ENCODE measurements at regions not wholly inside any gene's neighbourhood (a gene's known extent, or its start where the extent isn't known, plus 50 kb on each side); places are given as distances from the start of the nearest gene placed in this dataset.

- DNase-seq (ENCODE audit: low spot score), result no peak
Observed at GRCh38 chr2:65686928-65687521, 254.6 kb upstream of the SPRED2 start.

DNA sequence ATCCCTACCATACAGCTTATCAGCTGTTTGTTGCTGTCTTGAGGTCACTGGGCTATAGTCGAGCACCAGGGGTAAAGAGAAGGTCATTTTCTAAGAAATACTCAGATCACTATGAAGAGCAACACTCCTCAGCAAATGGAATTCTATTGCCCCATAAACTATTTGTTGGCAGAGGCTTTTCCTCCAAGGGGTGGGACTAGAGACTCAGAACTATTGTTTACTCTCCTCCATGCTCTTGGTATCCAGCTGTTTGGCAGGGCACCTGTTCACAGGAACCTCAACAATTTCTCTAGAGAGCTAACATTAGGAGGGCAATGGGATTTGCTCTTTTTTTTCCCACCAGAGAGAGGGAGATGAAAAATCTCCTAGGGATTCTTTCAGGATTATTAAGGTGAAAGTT lies 249.1 kb upstream of the SPRED2 start:
- DNase-seq (ENCODE audit: low spot score), result no peak

GRCh38 chr2:65678779-65679391 lies 246.5 kb upstream of the SPRED2 start:
- no peak for DNase-seq (ENCODE audit: low spot score)

- no peak for DNase-seq (ENCODE audit: low spot score)
Observed at GRCh38 chr2:65675350-65675749, 243.0 kb upstream of the SPRED2 start.

DNA sequence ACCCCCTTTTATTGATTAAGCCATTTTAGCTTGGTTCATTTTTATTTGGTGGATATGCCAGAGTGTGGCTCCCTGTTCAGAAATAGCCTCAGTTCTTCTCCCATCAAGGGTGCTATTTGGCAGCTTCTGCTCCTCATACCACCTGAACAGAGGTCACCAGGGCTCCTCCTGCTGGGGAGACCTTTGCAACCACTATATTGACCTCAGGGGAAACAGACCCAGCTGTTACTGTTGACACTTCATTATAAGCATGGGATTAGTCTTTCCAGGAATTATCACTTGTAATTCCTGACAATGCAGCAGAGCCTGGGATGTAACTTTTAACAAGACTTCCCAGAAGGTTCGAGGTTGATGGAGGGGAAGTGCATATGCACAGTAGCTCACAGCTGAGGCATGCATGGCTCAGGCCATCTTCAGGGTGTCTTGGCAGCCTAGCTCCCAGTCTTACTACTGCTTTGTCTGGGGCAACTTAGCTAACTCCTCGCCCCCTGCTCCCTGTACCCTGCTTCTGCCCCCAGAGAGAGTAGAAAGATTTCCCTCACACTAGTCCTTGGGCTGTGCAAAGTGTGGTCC lies 239.4 kb upstream of the SPRED2 start:
- DNase-seq (ENCODE audit: low spot score), result no peak

DNA sequence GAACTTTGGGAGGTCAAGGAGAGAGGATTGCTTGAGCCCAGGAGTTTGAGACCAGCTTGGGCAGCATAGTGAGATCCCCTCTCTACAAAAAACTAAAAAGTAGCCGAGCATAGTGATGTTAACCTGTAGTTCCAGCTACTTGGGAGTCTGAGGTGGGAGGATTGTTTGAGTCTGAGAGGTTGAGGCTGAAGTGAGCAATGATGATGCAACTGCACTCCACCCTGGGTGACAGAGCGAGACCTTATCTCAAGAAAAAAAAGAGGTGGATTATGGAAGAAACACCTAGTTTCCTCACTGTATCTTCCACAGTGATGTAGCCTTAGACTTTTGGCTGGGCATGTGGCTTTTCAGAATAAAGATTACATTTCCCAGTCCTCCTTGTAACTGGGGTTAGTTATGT lies 237.2 kb upstream of the SPRED2 start:
- DNase-seq (ENCODE audit: low spot score), result no peak

- DNase-seq (ENCODE audit: low spot score), result no peak
Observed at GRCh38 chr2:65668744-65669143, 236.3 kb upstream of the SPRED2 start.

DNA sequence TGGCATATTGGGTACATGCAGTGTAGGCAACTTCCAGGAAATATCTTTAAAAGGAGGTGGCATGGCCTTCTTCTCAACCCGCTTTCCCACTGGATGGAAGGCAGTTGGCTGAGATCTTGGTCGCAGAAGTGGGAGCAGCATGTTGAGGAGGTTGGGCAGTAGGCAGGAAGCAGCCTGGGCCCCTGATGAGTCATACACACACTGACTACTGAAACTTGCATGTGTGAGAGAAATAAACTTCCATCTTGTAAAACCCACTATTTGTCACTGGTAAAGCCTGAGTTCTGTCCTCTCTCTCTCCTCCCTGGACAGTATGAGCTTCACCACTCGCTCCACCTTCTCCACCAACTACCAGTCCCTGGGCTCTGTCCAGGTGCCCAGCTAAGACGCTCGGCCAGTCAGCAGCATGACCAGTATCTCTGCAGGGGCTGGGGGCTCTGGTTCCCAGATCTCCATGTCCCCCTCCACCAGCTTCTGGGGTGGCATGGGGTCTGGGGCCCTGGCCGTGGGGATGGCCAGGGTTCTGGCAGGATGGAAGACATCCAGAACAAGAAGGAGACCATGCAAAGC lies 233.8 kb upstream of the SPRED2 start:
- DNase-seq (ENCODE audit: low spot score), result no peak

GRCh38 chr2:65664931-65665330 lies 232.5 kb upstream of the SPRED2 start:
- no peak for DNase-seq (ENCODE audit: low spot score)

DNA sequence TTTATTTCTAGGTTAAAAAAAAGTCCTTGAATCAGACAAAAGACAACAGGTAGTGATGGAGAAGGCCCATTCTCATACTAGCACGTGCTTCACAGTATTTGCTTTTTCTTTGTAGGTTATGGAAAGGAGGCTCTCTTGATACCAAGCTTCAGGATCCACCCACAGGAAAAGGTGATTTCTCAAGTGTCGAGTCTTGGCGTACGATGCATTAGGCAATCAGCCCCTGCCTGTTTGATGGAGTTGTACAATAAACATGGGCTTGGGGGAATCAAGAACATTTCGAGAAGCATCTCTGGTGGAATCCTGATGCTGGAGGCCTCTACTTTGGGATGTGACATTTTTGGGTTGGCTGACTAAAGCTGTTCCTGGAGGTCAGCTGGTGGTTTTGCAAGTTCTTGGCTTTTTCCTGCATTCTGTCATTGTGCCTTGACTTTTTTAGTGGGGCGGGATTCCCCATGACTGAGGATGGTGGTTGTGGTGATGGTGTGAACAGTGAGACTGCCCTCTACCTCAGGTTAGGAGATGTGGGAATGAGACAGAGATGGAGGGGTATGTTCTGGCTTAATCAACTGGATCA lies 231.5 kb upstream of the SPRED2 start:
- no peak for DNase-seq (ENCODE audit: low spot score)

DNA sequence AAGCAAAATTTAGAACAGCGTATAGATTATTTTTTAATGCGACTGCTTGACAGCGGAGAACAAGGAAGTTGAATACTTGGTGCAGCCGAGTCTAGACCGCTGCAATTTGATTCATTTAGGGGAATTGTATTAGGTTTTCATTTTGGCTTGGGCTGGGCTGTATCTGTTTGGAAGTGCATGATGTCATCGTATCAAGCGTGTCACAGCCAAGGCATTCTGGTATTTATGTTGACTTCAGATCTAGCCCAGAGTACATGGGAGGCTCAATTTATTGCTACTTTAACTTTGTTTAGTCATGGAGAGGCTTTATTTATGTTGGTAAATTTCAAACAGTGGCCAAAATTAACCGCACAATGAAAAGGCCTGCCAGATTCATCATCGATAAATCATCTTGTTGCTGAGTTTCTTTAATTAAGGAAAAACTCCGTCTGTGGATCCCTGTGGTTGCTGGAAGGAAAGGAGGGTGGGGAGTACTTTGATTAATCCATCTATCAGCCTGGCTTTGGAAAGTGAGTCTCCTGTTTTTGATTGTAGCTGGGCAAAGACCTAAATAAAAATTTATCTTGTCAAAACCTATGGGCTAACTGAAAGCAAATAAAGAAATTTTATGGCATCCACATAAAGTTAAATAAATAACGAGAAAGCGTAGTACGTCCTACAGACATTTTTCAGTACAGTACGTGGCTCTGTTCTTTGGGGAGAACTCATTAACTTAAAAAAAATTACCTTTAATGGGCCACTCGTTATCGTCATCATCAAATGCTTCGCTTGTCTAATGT lies 230.4 kb upstream of the SPRED2 start:
- DNase-seq (ENCODE audit: low spot score), result no peak

DNA sequence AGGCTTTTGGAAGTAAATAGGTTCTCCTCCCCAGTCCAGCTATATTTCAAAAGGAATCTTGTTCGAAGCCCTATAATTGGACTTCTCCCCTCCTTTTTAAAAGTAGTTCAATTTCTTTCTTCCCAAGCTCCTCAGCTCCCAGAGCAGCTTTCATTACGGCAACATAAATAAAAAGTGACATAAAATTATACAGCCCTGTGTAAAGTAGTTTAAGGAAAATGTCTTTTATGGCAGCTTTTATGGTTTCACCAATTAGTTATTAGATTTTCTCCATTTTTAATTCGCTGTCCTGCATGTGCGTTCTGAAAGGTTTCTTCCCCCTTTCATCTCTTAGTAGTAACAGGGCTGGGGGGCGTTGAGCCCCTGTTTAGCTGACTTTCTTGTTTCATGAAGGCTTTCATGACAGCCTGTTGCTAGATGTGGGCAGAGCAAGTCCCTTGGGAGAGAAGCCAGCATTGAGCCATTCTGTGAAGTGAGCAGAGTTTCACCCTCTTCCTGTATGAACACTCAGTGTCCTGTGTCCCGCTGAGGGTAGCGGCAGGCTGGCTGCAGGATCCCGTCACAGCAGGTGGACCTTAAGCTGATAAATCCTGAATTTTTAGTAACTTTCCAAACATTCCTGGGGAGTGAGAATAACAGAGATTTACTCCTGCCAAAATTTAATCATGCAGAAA lies 229.7 kb upstream of the SPRED2 start:
- no peak for DNase-seq (ENCODE audit: low spot score)

DNA sequence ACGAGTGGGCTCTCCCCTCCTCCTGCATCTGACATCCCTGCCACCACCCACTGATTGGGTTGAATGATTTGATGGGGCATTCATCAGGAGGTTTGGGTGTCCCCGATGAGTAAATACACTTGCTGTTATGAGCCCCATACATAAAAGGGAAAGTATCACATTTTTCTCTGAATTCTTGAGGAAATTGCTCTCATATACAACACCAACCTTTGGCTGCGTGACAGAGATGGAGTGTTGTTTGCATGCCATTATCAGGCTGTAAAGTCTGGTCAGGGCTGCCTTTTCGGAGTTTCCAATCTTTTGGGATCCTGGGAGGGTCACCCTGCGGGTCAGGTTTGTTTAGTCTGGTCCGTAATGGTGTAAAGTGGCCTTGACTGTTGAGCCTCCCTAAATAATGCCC lies 227.9 kb upstream of the SPRED2 start:
- DNase-seq (ENCODE audit: low spot score), result no peak

DNA sequence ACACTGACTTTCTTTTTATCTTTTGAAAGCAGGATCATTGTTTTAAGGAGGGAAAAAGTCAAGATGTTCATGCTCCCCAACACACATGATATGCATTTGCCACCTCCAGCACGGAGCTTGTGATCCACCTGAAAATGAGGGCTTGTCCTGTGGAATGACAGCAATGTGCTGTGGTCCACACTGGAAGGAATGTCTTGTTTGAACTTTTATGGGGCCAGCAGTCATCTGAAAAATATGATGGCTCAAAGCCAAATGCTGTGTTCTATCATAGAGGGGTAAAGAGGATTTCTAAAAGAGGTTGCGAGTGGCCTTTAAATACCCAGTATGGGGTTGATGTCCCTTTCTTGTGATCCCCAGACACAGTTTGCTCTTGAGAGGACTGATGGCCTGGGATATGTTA lies 226.5 kb upstream of the SPRED2 start:
- no peak for DNase-seq (ENCODE audit: low spot score)

GRCh38 chr2:65658266-65658665 lies 225.9 kb upstream of the SPRED2 start:
- no peak for DNase-seq (ENCODE audit: low spot score)

DNA sequence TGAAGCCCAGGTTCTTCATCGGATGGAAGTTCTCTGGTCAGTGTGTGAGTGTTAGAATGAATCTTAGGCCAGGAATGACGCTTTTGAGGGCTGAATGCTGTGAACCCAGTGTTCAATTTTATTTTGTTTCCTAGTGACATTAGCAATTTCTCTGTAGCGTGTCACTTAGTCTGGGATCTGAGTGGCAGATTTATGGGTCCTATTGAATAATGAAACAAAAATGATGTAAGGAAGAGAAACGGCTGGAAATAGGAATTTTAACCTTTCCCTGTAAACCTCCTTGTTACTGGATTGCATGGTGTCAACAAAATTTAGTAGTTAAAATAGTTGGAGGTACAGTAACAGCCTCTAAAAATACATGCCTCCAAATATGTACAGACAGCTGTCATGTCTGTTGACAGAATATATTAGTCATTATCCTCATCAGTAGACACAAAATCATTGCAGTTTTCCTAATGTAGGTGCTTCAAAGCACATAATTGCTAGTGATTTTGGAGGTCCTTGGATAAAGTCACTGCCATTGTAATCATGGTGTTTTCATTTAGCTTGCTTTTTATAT lies 223.8 kb upstream of the SPRED2 start:
- no peak for DNase-seq (ENCODE audit: low spot score)

GRCh38 chr2:65655000-65655399 lies 222.6 kb upstream of the SPRED2 start:
- no peak for DNase-seq (ENCODE audit: low spot score)

- no peak for DNase-seq (ENCODE audit: low spot score)
Observed at GRCh38 chr2:65654496-65654895, 222.1 kb upstream of the SPRED2 start.

DNA sequence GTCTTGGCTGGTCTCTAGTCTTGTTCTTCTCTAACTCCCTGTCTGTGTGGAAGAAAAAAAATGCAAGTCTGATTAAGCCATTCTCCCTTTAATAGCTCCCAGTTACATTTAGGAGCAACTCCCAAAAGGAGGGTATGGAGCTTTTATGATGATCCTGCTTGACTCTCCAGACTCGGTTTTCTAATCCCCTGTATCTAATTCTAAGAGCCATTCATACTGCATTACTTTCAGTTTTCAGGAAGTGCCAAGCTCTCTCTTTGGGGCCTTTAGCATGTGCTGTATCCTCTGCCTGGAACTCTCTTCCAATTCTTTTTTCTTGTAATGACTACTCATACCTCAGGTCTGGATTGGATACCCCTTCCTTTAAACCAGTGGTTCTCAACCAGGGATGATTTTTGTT lies 219.7 kb upstream of the SPRED2 start:
- DNase-seq (ENCODE audit: low spot score), result no peak

- no peak for DNase-seq (ENCODE audit: low spot score)
Observed at GRCh38 chr2:65649811-65650589, 217.6 kb upstream of the SPRED2 start.
